ENCODE measurements at regions not wholly inside any gene's neighbourhood (a gene's known extent, or its start where the extent isn't known, plus 50 kb on each side); places are given as distances from the start of the nearest gene placed in this dataset.
A peak's percentile ranks its signal among the peaks of the same experiment; 100 is the strongest.
"Not testable (repeated sequence)": the region's sequence is repeated elsewhere in the genome, so short reads cannot be mapped to it uniquely, and the experiment has no call there.

DNA sequence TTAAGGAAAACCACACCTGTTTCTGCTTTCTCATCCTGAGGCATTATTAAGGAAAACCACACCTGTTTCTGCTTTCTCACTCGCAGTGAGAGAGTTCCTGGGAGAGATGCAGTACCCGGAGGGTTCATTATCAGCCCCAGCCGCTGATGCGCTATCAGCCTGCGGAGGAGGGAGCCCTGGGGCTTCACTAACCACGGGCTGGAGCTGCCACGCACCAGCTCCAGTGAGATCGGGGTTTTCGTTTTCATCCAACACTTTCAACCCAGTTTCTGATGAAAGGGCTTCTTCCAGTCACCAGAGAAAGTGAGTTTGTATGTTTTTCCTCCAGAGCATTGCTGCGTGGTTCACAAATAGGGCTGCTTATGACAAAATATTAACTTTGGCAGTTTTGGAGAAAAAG lies 93.2 kb upstream of the PRKX start:
- WGBS, 2 donors: 22 to 29% methylated on average over 10 of the region's 10 CpGs
- no peak overlapping the region for H3K27ac ChIP-seq (ENCODE audit: low read depth in 2 of 2, low read length in 1 of 2)
- no peaks in the 10 kb centered on the region for H3K4me1 ChIP-seq (ENCODE audit: control insufficient read depth in 2 of 2, insufficient read depth in 2 of 2, low read length in 1 of 2)
- no peaks in the 10 kb centered on the region for H3K27me3 ChIP-seq (ENCODE audit: control insufficient read depth in 1 of 2, insufficient read depth in 2 of 2, low read length in 2 of 2)
- H3K9me3 ChIP-seq (ENCODE audit: control insufficient read depth in 2 of 2, insufficient read depth in 1 of 2, low read depth in 1 of 2, low read length in 1 of 2): no peaks in the 10 kb centered on the region
- peak overlapping the region in 1 of 2 donors; percentile 22 for H3K4me3 ChIP-seq (ENCODE audit: low read depth in 1 of 2, low read length in 2 of 2)
- no peaks in the 10 kb centered on the region for H3K36me3 ChIP-seq (ENCODE audit: control insufficient read depth in 2 of 2, insufficient read depth in 2 of 2, low read length in 1 of 2)

GRCh38 chrX:3803713-3804112 lies 90.3 kb upstream of the PRKX start:
- no peaks in the 10 kb centered on the region for H3K4me1 ChIP-seq (ENCODE audit: control insufficient read depth in 2 of 2, insufficient read depth in 2 of 2, low read length in 1 of 2)
- WGBS, 2 donors: 50 to 51% methylated on average over 4 of the region's 4 CpGs

GRCh38 chrX:3803305-3803704 lies 89.9 kb upstream of the PRKX start:
- no peaks in the 10 kb centered on the region for H3K4me1 ChIP-seq (ENCODE audit: control insufficient read depth in 2 of 2, insufficient read depth in 2 of 2, low read length in 1 of 2)
- no peaks in the 10 kb centered on the region for H3K36me3 ChIP-seq (ENCODE audit: control insufficient read depth in 2 of 2, insufficient read depth in 2 of 2, low read length in 1 of 2)
- WGBS, 2 donors: 61 to 81% methylated on average over 5 of the region's 5 CpGs
- no peaks in the 10 kb centered on the region for H3K9me3 ChIP-seq (ENCODE audit: control insufficient read depth in 2 of 2, insufficient read depth in 1 of 2, low read depth in 1 of 2, low read length in 1 of 2)
- no peak overlapping the region for H3K4me3 ChIP-seq (ENCODE audit: low read depth in 1 of 2, low read length in 2 of 2)
- no peaks in the 10 kb centered on the region for H3K27me3 ChIP-seq (ENCODE audit: control insufficient read depth in 1 of 2, insufficient read depth in 2 of 2, low read length in 2 of 2)
- no peak overlapping the region for H3K27ac ChIP-seq (ENCODE audit: low read depth in 2 of 2, low read length in 1 of 2)

More at GRCh38 chrX:3803713-3804112, 90.3 kb upstream of the PRKX start:
- no peaks in the 10 kb centered on the region for H3K9me3 ChIP-seq (ENCODE audit: control insufficient read depth in 2 of 2, insufficient read depth in 1 of 2, low read depth in 1 of 2, low read length in 1 of 2)
- no peaks in the 10 kb centered on the region for H3K27me3 ChIP-seq (ENCODE audit: control insufficient read depth in 1 of 2, insufficient read depth in 2 of 2, low read length in 2 of 2)
- H3K27ac ChIP-seq (ENCODE audit: low read depth in 2 of 2, low read length in 1 of 2): no peak overlapping the region
- H3K36me3 ChIP-seq (ENCODE audit: control insufficient read depth in 2 of 2, insufficient read depth in 2 of 2, low read length in 1 of 2): no peaks in the 10 kb centered on the region
- no peak overlapping the region for H3K4me3 ChIP-seq (ENCODE audit: low read depth in 1 of 2, low read length in 2 of 2)

DNA sequence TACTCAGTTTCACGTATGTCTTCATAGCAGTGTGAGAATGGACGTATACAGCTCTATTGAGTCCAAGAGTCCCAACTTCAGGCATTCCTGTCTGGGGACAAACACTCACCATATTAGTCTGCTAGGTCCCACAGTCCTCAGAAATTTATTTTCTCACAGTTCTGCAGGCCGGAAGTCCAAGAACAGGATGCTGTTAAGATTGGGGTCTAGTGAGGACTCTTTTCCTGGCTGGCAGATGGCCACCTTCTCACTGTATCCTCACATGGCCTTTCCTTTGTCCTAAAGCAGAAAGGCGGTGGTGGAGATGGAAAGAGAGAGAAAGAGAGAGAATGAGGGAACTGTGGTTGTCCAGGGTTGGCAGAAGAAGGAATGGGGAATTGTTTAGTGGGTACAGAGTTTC lies 82.0 kb upstream of the PRKX start:
- H3K27me3 ChIP-seq (ENCODE audit: control insufficient read depth in 1 of 2, insufficient read depth in 2 of 2, low read length in 2 of 2); H3K36me3 ChIP-seq (ENCODE audit: control insufficient read depth in 2 of 2, insufficient read depth in 2 of 2, low read length in 1 of 2); H3K9me3 ChIP-seq (ENCODE audit: control insufficient read depth in 2 of 2, insufficient read depth in 1 of 2, low read depth in 1 of 2, low read length in 1 of 2); H3K4me3 ChIP-seq (ENCODE audit: low read depth in 1 of 2, low read length in 2 of 2); H3K27ac ChIP-seq (ENCODE audit: low read depth in 2 of 2, low read length in 1 of 2); H3K4me1 ChIP-seq (ENCODE audit: control insufficient read depth in 2 of 2, insufficient read depth in 2 of 2, low read length in 1 of 2): not testable (repeated sequence)
- 77 to 85% methylated on average over 4 of the region's 4 CpGs for WGBS, 2 donors

GRCh38 chrX:3791449-3791848 lies 78.0 kb upstream of the PRKX start:
- 68 to 77% methylated on average over 11 of the region's 11 CpGs for WGBS, 2 donors
- no peaks in the 10 kb centered on the region for H3K9me3 ChIP-seq (ENCODE audit: control insufficient read depth in 2 of 2, insufficient read depth in 1 of 2, low read depth in 1 of 2, low read length in 1 of 2)
- no peak overlapping the region for H3K4me3 ChIP-seq (ENCODE audit: low read depth in 1 of 2, low read length in 2 of 2)
- no peaks in the 10 kb centered on the region for H3K4me1 ChIP-seq (ENCODE audit: control insufficient read depth in 2 of 2, insufficient read depth in 2 of 2, low read length in 1 of 2)
- no peak overlapping the region for H3K27ac ChIP-seq (ENCODE audit: low read depth in 2 of 2, low read length in 1 of 2)
- H3K27me3 ChIP-seq (ENCODE audit: control insufficient read depth in 1 of 2, insufficient read depth in 2 of 2, low read length in 2 of 2): no peaks in the 10 kb centered on the region
- H3K36me3 ChIP-seq (ENCODE audit: control insufficient read depth in 2 of 2, insufficient read depth in 2 of 2, low read length in 1 of 2): no peaks in the 10 kb centered on the region

- Histone ChIP-seq H3K4me1 (ENCODE audit: control insufficient read depth in 2 of 2, insufficient read depth in 2 of 2, low read length in 1 of 2) (no peaks in the 10 kb centered on the region), H3K9me3 (ENCODE audit: control insufficient read depth in 2 of 2, insufficient read depth in 1 of 2, low read depth in 1 of 2, low read length in 1 of 2) (peaks cover 0 to 2% of the 10 kb centered on the region in 2 donors), H3K27ac (ENCODE audit: low read depth in 2 of 2, low read length in 1 of 2) (peak overlapping the region; percentile 31 to 76), H3K36me3 (ENCODE audit: control insufficient read depth in 2 of 2, insufficient read depth in 2 of 2, low read length in 1 of 2) (no peaks in the 10 kb centered on the region), H3K4me3 (ENCODE audit: low read depth in 1 of 2, low read length in 2 of 2) (no peak overlapping the region), H3K27me3 (ENCODE audit: control insufficient read depth in 1 of 2, insufficient read depth in 2 of 2, low read length in 2 of 2) (no peaks in the 10 kb centered on the region)
- WGBS, 2 donors: 16 to 23% methylated on average over 10 of the region's 10 CpGs
These were observed 75.2 kb upstream of the PRKX start for GRCh38 chrX:3788494-3789233.

DNA sequence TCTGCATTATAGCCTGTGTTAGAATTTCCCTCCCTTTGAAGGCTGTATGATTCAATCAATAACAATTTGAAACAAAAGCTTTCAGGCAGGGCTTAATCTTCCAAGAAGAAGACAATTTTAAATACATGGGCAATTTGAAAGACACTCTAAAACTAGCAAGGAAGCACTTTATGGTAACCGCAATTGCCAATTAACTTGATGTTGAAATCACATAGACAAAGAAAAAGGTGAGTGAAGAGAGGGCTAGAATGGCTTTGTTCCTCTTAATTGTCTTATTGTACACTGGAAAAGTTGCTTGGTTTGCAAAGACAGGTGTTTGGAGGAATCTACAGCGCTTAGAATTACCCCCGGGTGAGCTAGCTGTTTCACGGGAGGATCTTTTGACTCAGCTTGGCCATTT lies 74.4 kb upstream of the PRKX start:
- Histone ChIP-seq H3K36me3 (ENCODE audit: control insufficient read depth in 2 of 2, insufficient read depth in 2 of 2, low read length in 1 of 2) (no peaks in the 10 kb centered on the region), H3K27me3 (ENCODE audit: control insufficient read depth in 1 of 2, insufficient read depth in 2 of 2, low read length in 2 of 2) (no peaks in the 10 kb centered on the region), H3K9me3 (ENCODE audit: control insufficient read depth in 2 of 2, insufficient read depth in 1 of 2, low read depth in 1 of 2, low read length in 1 of 2) (peaks cover 0 to 2% of the 10 kb centered on the region in 2 donors), H3K27ac (ENCODE audit: low read depth in 2 of 2, low read length in 1 of 2) (peak overlapping the region; percentile 37 to 85), H3K4me1 (ENCODE audit: control insufficient read depth in 2 of 2, insufficient read depth in 2 of 2, low read length in 1 of 2) (no peaks in the 10 kb centered on the region), H3K4me3 (ENCODE audit: low read depth in 1 of 2, low read length in 2 of 2) (no peak overlapping the region)
- WGBS, 2 donors: 29 to 42% methylated on average over 4 of the region's 4 CpGs

DNA sequence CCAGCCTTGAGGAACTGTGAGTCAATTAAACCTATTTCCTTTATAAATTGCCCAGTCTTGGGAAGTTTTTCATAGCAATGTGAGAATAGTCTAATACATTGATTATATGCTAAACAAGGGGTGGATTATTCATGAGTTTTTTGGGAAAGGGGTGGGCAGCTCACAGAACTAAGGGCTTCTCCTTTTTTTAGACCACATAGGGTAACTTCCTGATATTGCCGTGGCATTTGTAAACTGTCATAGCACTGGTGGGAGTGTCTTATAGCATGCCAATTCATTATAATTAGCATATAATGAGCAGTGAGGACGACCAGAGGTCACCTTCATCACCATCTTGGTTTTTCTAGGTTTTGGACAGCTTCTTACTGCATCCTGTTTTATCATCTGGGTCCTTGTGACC lies 72.4 kb upstream of the PRKX start:
- not testable (repeated sequence) for H3K4me3 ChIP-seq (ENCODE audit: low read depth in 1 of 2, low read length in 2 of 2); H3K27me3 ChIP-seq (ENCODE audit: control insufficient read depth in 1 of 2, insufficient read depth in 2 of 2, low read length in 2 of 2); H3K36me3 ChIP-seq (ENCODE audit: control insufficient read depth in 2 of 2, insufficient read depth in 2 of 2, low read length in 1 of 2); H3K9me3 ChIP-seq (ENCODE audit: control insufficient read depth in 2 of 2, insufficient read depth in 1 of 2, low read depth in 1 of 2, low read length in 1 of 2); H3K27ac ChIP-seq (ENCODE audit: low read depth in 2 of 2, low read length in 1 of 2); H3K4me1 ChIP-seq (ENCODE audit: control insufficient read depth in 2 of 2, insufficient read depth in 2 of 2, low read length in 1 of 2)
- WGBS, 2 donors: 60 to 78% methylated on average over 2 of the region's 2 CpGs

- no peak overlapping the region for H3K4me3 ChIP-seq (ENCODE audit: low read depth in 1 of 2, low read length in 2 of 2)
- H3K9me3 ChIP-seq (ENCODE audit: control insufficient read depth in 2 of 2, insufficient read depth in 1 of 2, low read depth in 1 of 2, low read length in 1 of 2): peaks cover 0 to 6% of the 10 kb centered on the region in 2 donors
- no peaks in the 10 kb centered on the region for H3K36me3 ChIP-seq (ENCODE audit: control insufficient read depth in 2 of 2, insufficient read depth in 2 of 2, low read length in 1 of 2)
- no peaks in the 10 kb centered on the region for H3K4me1 ChIP-seq (ENCODE audit: control insufficient read depth in 2 of 2, insufficient read depth in 2 of 2, low read length in 1 of 2)
- no peaks in the 10 kb centered on the region for H3K27me3 ChIP-seq (ENCODE audit: control insufficient read depth in 1 of 2, insufficient read depth in 2 of 2, low read length in 2 of 2)
- H3K27ac ChIP-seq (ENCODE audit: low read depth in 2 of 2, low read length in 1 of 2): no peak overlapping the region
- 23 to 29% methylated on average over 1 of the region's 1 CpG for WGBS, 2 donors
These were observed 67.1 kb upstream of the PRKX start for GRCh38 chrX:3780564-3780963.

GRCh38 chrX:3779546-3779945 lies 66.1 kb upstream of the PRKX start:
- Histone ChIP-seq H3K27ac (ENCODE audit: low read depth in 2 of 2, low read length in 1 of 2) (no peak overlapping the region), H3K4me1 (ENCODE audit: control insufficient read depth in 2 of 2, insufficient read depth in 2 of 2, low read length in 1 of 2) (no peaks in the 10 kb centered on the region), H3K9me3 (ENCODE audit: control insufficient read depth in 2 of 2, insufficient read depth in 1 of 2, low read depth in 1 of 2, low read length in 1 of 2) (peaks cover 0 to 4% of the 10 kb centered on the region in 2 donors), H3K27me3 (ENCODE audit: control insufficient read depth in 1 of 2, insufficient read depth in 2 of 2, low read length in 2 of 2) (no peaks in the 10 kb centered on the region), H3K36me3 (ENCODE audit: control insufficient read depth in 2 of 2, insufficient read depth in 2 of 2, low read length in 1 of 2) (no peaks in the 10 kb centered on the region), H3K4me3 (ENCODE audit: low read depth in 1 of 2, low read length in 2 of 2) (no peak overlapping the region)

Data from esophagus (tissue), 2 donors.